ENCODE measurements at regions not wholly inside any gene's neighbourhood (a gene's known extent, or its start where the extent isn't known, plus 50 kb on each side); places are given as distances from the start of the nearest gene placed in this dataset.

DNA sequence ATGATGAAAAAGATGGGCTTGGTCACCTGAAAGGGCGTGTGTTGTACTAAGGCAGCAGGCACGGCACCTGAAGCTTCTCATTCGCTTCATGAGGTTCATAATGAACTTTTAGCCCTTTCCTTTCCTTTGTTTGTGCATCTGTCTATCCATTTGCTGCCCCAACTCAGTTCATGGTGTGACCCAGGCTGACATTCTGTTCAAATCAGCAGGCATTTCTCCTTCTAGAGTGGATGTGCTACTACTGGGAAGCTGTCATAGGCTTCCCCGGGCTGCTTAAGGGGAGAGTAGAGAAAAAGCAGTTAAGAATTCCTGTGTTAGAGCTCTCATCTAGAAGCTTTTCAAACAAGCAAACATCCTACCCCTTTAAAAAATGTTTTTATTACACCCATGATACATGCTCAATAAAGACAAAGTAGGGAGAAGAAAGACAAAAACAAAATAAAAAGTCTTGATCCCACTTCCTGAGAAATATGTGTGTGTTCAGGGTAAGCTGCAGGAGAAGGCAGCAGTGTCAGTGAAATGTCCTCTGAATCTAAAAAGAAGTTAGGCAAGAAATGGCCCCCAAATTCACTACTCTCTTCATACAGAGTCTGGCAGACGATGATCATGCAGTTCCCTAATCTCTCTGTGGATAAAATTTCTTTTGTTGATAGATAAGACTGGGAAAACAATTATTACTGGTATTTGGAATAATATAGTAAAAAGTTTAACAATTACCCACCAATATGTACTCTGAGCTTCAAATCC is 136.9 kb upstream of the PFN2 start:
- Mint-ChIP-seq H3K9me3 (peaks cover 3% of the 10 kb centered on the region), H3K27me3 (ENCODE audit: low read depth) (no peaks in the 10 kb centered on the region), H3K36me3 (ENCODE audit: low read depth) (peaks cover 4% of the 10 kb centered on the region), H3K4me3 (no peak overlapping the region), H3K4me1 (peaks cover 23% of the 10 kb centered on the region), H3K27ac (peak overlapping the region in 1 of 3 experiments; percentile 31)
- TF ChIP-seq, protein P1, sequence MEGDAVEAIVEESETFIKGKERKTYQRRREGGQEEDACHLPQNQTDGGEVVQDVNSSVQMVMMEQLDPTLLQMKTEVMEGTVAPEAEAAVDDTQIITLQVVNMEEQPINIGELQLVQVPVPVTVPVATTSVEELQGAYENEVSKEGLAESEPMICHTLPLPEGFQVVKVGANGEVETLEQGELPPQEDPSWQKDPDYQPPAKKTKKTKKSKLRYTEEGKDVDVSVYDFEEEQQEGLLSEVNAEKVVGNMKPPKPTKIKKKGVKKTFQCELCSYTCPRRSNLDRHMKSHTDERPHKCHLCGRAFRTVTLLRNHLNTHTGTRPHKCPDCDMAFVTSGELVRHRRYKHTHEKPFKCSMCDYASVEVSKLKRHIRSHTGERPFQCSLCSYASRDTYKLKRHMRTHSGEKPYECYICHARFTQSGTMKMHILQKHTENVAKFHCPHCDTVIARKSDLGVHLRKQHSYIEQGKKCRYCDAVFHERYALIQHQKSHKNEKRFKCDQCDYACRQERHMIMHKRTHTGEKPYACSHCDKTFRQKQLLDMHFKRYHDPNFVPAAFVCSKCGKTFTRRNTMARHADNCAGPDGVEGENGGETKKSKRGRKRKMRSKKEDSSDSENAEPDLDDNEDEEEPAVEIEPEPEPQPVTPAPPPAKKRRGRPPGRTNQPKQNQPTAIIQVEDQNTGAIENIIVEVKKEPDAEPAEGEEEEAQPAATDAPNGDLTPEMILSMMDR (IDR thresholded peaks at IDR 0.05; ENCODE audit: unreplicated experiment in 3 of 3), result no peak

DNA sequence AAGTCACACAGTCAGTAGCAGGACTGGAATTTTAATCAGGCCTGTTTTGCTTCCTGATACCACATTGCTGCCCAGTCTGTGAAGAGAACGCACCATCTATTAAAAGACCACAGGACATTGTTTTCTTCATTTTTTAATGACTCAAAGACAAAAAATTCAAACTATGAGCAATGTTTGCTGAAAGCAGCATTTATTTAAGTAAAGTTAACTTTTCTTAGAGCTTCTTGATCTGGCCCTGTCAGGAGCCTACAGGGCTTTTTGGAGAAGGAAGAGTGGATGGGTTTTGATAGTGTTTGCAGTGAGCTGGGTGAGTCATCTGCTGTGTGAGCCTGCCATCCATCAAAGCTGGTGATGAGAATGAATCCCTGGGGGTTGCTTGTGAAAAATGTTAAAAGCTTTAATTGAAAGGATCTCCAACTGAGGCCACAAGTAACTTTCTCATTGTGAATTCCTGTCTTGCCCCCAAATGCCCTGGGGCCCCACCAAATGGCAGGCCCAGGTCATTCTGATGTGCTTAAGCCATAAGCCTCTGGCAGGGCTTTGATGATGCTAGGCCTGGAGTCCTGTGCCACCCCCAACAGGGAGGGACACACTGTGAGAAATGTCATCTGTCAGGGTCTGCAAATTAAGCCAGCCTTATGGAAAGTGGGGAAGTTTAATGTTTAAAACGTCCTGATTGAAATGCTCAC is 136.2 kb upstream of the PFN2 start:
- Mint-ChIP-seq H3K4me1 (peaks cover 23% of the 10 kb centered on the region), H3K36me3 (ENCODE audit: low read depth) (peaks cover 4% of the 10 kb centered on the region), H3K9me3 (peaks cover 3% of the 10 kb centered on the region), H3K27ac (peak overlapping the region in 2 of 3 experiments; percentile 31 to 57), H3K4me3 (no peak overlapping the region), H3K27me3 (ENCODE audit: low read depth) (no peaks in the 10 kb centered on the region)
- TF ChIP-seq, protein P1 (IDR thresholded peaks at IDR 0.05; ENCODE audit: unreplicated experiment in 3 of 3), result no peak

DNA sequence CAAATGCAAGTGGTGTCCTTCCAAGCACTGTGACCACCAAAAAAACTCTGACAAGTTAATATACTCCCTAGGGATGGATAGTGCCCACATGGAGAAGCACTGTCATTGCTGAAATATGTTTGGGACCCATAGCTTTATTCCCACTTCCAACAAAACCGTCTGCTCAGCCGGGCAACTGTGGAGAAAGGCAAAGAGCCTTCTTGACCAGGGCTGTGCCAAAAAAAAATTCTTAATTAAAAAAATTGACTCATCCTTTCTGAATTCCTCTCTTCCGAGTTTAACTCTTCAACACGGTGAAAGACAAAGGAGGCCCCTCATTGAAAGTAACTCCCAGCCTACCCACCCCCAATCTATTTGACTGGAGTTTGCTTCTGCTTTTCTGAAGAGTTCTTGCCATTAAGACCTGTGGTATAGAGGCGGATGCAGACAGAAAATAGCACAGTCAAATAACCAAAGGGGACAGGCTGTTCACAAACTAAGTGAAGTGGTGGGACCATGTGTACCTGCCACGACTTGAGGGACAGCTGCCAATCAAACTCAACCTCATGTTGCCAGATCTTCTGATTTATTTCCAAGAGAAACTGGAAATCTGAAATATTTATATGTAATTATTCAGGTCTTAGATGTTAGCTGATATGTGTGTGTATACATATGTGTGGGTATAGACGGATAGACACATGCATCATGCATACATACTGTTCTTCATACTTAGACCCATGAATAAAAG is 135.4 kb upstream of the PFN2 start:
- peaks cover 4% of the 10 kb centered on the region for H3K36me3 Mint-ChIP-seq (ENCODE audit: low read depth)
- no peak overlapping the region for H3K4me3 Mint-ChIP-seq

DNA sequence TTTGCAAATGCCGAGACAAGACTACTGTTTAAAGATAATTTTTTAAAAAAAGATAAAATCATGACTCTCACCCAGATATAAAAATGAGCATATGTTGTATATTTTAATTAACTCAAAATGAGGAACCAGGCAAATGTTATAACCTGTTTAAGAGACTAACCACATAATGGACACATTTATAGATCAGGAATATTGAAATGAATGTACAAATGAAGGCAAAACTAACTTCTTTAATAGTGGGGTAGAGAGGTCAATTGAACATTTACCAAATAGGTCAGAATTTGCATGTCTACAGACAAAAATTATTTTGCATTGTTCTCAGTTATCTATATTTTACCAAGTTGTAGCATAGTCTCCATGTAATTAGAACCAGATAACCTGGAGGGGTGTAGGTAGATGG is 134.3 kb upstream of the PFN2 start:
- no peak overlapping the region for H3K27ac Mint-ChIP-seq
- H3K36me3 Mint-ChIP-seq (ENCODE audit: low read depth), result peaks cover 4% of the 10 kb centered on the region
- peaks cover 23% of the 10 kb centered on the region for H3K4me1 Mint-ChIP-seq
- H3K4me3 Mint-ChIP-seq, result no peak overlapping the region
- TF ChIP-seq, protein P1 (IDR thresholded peaks at IDR 0.05; ENCODE audit: unreplicated experiment in 3 of 3), result no peak
- H3K9me3 Mint-ChIP-seq, result peaks cover 11% of the 10 kb centered on the region
- no peaks in the 10 kb centered on the region for H3K27me3 Mint-ChIP-seq (ENCODE audit: low read depth)

More for the DNA sequence above, 135.4 kb upstream of the PFN2 start:
- Mint-ChIP-seq H3K27me3 (ENCODE audit: low read depth) (no peaks in the 10 kb centered on the region), H3K4me1 (peaks cover 23% of the 10 kb centered on the region), H3K27ac (peak overlapping the region in 2 of 3 experiments; percentile 6 to 57), H3K9me3 (peaks cover 4% of the 10 kb centered on the region)
- TF ChIP-seq, protein P1 (IDR thresholded peaks at IDR 0.05; ENCODE audit: unreplicated experiment in 3 of 3), result no peak

DNA sequence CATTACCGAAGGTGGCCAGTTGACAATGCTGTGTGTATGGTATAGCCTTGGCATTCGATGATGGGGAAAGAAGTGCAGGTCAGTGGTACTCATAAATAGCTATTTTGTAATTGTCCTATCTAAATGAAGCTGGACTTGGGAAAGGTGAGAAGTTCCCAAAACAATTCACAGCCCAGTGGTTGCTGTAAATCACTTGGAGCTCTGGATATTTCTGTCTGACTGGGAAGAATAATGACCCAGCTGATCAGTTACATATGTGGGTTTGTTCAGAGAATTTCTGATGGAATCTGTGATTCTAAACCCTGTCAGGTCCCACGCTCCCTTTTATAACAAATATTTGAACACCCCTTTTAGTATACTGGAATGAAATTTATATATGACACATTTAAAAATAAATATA is 133.9 kb upstream of the PFN2 start:
- no peaks in the 10 kb centered on the region for H3K27me3 Mint-ChIP-seq (ENCODE audit: low read depth)
- H3K9me3 Mint-ChIP-seq, result peaks cover 12% of the 10 kb centered on the region
- peak overlapping the region; percentile 4 to 68 (median 18) for H3K27ac Mint-ChIP-seq
- H3K4me1 Mint-ChIP-seq, result peaks cover 23% of the 10 kb centered on the region
- peaks cover 4% of the 10 kb centered on the region for H3K36me3 Mint-ChIP-seq (ENCODE audit: low read depth)
- no peak overlapping the region for H3K4me3 Mint-ChIP-seq
- TF ChIP-seq, protein P1 (IDR thresholded peaks at IDR 0.05; ENCODE audit: unreplicated experiment in 3 of 3), result no peak
